NCI-H526 treated with DMSO at 0.1 percent for 48 hours (cell line): ENCODE measurements at regions not wholly inside any gene's neighbourhood (a gene's known extent, or its start where the extent isn't known, plus 50 kb on each side); places are given as distances from the start of the nearest gene placed in this dataset.
A peak's percentile ranks its signal among the peaks of the same experiment; 100 is the strongest.
"Not testable (repeated sequence)": the region's sequence is repeated elsewhere in the genome, so short reads cannot be mapped to it uniquely, and the experiment has no call there.

ENCODE experiments used
- DNase-seq: peaks from one replicate; lab custom pipeline; 2025; lab: John Stamatoyannopoulos, UW

DNA sequence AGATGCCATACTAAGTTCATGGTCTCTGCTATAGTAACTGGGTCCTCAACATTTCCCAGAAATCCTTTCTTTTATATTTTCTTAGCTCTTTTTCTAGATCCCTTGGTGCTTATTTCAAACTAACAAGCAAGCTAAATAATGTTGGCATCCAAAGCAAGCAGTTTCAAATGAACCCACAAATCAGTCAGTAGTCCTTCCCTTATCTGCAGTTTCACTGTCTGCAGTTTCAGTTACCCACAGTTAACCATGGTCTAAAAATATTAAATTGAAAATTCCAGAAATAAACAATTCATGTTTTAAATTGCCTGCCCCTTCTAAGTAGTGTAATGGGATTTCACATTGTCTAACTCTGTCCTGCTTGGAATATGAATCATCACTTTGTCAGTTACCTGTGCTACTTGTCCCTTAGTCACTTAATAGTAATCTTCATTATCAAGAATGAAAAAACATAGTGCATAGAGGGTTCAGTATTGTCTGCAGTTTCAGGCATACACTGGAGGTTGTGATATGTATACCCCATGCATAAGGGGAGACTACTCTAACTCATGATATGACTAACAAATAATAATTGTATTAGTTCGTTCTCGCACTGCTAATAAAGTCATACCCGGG is 633.7 kb downstream of the MECOM start:
- no peak for DNase-seq

DNA sequence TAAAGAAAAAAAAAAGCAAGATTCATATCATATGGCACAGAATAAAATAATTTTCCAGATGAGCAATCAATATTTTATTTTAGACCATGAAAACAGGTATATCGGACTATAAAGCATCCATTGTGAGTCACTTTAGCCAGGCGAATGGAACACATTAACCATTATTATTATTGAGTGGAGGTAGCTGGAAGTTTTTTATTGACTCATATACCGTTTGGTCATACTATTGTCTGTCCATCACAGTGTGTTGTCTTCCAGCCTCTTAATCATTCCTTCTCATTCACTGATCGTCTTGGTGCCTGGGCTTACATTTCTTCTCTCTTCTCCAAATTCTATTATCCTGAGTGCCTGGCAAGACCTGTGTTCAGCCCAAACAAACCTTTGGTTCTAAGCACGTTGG is 634.8 kb downstream of the MECOM start:
- no peak for DNase-seq

DNA sequence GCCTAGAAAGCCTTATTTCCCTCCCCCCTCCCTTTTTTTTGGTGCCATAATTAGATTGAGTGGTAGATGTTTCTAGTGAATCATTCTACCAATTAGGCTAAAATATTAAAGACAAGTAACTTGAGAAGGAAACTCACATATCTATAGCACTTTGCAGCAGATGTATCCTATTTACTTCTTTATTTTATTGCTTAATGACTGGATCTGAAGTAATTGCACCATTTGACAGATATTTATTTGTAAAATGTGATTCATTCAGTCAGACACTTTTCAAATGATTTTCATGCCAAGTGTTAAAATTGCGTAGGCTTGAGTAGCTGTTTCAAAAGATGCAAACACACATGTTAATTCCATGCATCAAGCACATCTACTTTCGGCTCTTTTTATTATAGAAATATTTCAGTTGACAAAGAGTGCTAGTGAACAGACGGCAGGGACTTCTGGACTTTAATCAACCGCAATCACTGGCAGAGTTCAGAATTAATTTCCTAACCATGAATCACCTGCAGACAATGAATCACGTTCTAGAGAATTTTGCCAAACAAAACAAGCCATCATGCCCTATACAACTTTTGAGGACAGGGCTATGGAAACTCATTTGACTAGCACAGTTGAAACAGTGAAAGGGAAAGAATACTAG is 636.8 kb downstream of the MECOM start:
- DNase-seq = no peak

DNA sequence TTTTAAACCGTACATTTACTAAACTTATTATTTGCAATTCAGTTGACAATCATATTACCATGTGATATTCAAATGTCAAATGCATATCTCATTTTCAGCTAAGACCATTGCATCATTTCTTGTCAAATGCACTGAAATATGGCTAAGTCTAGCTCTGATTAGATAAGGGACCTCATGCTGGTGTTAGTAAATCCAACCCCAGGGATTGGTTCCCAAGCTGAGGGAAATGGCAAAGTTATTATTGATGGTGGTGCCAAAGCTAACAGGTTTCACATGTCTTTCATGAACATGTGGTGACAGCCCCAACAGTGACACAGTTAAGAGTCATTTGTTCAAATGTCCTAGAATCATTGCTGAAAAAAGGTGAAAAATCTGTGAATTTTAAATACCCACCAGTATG is 641.1 kb downstream of the MECOM start:
- no peak for DNase-seq

DNA sequence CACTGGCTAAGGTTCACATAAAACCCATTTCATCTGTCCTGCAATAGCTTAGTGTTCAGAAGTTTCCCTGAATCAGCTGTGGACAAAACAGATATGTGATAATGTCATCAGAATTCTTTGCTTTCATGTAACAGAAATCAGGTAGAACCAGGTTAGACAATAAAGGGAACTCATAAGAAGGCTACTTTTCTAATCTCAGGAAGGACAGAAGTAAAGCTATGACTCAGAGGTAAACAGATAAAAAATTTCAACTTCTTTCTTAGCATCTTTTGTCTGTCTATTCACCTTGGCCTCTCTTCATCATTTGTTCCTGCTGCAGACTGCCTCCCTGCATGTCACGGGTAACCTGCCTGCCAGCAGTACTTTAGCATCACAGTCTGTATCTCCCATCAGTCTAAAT is 643.1 kb downstream of the MECOM start:
- DNase-seq = no peak

DNA sequence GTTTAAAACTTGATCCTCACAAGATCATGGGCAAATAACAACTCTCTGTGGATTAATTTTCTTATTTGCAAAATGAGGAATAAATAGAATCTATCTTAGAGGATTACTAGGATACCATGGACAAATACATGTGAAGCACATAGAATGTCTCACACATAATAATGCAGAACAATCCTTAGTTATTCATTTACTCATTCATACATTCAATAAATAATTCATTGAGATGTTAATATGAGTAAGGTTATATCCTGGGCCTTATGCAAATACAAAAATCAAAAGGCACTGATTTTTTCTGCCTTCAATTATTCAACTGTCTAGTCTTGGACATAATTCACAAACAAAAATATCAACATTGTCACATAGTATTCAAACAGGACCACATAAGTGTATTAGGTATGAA is 654.1 kb downstream of the MECOM start:
- no peak for DNase-seq

DNA sequence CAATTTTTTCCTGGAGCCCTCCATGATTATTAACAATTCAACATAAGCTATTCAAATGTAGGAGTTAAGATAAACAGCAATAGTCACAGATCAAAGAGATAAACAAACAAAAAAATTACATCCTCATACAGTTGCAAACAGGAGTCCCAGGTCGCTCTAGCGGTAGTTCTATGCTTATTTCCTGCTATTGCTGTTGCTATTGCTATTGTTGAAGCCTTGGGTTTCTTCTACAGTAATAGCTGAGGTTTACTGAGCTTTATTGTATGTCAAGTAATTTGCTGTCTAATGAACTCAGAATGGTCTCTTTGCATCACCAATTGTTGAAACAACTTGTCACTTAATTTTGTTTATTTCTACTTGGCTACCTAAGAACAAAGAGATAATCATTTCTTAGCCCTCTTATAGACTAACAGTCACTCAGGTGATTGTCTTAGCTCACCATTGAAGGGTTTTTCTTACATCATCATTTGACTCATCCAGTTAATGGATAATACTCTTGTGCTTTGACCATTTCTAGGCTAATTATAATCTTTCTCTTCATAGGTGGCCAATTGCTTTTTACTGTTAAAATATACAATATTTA is 654.6 kb downstream of the MECOM start:
- no peak for DNase-seq

DNA sequence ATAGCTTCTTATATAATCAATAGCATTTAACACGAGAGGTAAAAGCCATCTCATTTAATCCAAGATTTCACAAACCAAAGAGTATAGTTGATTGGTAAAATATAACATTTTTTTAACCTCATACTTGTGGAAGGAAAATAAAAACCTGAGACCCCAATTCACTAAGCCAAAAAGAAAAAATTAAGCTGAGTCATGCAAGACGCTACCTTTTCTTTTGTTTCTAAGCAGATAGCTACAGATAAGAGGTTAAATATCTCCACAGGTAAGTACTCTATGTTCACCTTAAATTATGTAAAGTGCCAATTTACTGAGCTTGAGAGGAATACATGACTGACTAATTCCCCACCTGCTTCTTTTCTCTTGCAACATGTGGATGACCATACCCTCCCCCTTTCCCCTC is 656.4 kb downstream of the MECOM start:
- no peak for DNase-seq

DNA sequence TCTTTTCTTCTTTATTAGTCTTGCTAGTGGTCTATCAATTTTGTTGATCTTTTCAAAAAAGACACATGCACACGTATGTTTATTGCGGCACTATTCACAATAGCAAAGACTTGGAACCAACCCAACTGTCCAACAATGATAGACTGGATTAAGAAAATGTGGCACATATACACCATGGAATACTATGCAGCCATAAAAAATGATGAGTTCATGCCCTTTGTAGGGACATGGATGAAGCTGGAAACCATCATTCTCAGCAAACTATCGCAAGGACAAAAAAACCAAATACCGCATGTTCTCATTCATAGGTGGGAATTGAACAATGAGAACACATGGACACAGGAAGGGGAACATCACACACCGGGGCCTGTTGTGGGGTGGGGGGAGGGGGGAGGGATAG is 657.1 kb downstream of the MECOM start:
- not testable (repeated sequence) for DNase-seq

DNA sequence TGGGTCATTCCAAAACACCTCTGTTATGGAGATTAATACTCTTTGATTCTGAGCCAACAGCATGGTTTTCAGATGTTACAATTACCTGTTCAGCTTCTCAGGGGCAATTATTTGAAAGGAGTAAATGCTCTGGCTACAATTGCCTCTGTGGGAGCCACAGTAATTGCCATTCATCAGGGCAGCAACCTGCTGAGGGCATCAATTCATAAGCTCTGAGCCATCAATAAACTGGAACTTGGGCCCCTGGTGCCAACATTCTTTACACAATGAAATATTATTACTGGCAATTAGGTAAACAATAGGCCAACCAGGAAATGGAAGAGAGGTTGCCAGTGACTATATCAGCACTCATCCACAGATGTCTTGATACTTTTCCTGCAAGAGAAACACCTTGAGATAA is 660.8 kb downstream of the MECOM start:
- no peak for DNase-seq

DNA sequence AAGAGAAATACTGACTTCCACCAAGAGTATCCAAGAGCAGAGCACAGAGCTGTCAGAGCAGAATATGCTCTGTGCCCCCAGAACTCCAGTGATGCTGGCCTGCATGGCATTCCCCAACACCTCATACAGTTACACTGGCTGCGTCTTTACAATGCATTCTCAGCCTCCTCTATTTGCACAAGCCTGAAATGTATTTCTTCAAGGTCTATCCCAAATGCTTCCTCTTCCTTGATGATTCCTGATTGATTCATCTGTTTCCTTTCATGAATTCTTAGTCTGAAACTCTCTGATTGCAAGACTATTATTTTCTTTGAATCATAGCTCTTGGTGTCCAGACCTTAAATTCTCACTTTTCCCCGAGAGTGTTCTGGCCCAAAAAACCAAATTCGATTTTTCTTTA is 664.7 kb downstream of the MECOM start:
- no peak for DNase-seq

DNA sequence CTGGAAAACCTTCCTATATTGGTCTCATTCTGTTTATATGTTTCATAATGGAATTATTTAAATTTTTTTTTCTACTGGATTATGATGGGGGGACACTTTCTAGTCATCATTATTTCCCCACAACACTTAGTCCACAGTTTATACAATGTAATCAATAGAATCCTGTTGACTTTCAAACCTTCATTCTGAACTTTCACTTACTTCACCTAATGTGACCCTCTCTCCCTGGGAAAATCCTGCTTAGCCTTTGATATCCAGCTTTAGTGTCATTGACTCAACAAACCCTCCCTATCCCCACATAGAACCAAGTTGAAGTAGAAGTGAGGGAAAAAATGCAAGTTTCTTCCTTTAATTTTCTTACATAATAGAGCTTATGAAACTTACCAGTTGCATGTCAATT is 666.0 kb downstream of the MECOM start:
- DNase-seq = no peak

DNA sequence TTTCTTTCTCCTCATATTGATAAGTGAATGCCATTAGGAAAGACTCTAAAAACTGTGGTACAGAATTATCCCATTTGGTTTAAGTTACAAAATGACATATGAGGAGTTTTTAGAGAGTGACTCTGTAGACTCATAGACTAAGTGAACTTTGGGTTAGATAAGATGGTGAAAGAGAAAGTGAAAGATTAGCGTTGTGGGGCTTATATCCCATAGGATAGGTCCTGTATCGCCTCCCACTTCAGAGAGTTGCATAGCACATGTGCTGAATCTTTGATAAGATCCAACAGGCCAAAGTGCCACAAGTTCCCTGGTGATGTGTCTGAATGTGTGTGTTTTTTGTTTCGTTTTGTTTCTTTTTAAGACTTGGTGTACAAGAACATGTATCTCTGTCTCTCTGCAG is 666.9 kb downstream of the MECOM start:
- DNase-seq = no peak

DNA sequence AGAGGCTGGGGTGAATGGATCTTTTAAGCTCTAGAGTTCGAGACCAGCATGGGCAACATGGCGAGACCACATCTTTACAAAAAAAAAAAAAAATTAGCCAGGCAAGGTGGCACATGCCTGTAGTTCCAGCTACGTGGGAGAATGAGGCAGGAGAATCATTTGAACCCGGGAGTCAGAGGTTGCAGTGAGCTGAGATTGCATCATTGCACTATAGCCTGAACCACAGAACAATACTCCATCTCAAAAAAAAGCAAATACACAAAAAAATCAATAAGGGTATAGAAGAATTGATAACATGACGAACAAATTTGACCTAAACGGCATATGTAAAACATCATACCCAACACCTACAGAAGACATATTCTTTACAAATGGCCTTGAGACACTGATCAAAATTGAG is 668.4 kb downstream of the MECOM start:
- no peak for DNase-seq

DNA sequence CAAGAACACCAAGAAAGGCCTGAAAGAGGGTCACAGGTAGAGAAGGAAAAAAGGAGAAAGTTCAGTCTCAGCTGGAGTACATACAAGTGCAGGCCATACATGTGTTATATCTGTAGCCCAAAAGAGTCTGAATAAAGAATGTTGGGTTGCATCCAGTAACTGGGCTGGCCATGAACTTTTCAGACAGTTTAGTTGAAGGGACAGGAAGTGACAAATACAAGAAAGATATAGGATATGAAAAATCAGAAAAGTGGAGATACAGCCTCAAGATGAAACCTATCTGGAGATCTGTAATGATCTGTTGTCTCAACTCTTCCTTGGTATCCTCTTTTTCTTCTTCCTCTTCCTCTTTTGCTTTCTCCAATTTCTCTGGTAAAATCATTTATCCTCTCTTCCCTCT is 671.7 kb downstream of the MECOM start:
- no peak for DNase-seq

DNA sequence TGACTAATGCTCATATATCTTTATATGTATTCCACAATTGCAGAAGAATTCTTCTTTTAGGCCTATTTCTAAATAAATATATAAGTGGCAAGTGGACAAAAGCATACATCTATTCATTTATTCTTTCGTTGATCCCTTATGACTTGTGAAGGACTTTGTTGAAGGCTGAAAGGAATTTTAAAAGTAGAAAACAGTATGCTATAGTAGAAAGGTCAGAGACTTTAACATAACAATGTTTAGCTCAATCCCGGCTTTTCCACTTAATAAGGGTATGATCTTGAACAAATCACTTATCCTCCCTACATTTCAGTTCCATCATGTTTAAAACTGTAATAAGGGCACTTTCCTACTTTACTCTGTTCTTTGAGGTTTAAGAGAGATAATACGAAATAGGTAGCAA is 672.9 kb downstream of the MECOM start:
- no peak for DNase-seq

DNA sequence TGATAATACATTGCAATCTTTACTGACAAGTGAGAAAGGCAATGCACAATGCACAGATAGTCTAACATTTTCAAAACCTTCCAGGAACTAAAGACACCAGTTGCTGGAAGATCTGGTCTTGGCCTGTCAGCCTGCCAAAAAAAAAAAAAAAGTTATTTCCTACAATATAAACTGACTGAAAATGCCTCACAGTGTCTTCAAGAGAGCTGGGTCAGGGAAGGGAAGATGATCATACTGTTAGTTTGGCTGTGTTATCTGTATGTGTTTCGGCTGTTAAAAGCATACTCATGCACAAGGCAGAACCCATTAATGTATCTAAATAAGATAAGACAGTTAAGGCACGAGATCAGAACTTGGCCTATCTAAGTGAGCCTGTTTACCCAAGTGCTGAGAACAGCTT is 673.4 kb downstream of the MECOM start:
- no peak for DNase-seq

DNA sequence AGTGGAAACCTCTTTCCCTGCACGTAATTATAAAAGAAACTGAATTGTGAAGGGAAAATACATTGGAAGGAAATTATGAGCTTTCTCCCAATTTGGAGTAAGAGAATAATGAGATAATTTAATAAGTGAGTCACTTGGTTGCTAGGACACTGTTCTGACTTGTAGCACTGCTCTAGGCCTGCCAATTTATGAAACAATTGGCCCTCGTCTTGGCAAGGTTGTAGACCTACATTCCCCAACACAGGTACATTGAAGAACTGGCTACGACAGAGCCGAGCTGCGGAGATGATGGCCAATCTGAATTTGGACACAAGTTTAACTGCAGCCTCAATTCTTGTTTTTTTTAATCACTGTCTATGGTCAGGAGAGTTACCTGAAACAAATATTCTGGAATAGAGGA is 674.1 kb downstream of the MECOM start:
- no peak for DNase-seq

DNA sequence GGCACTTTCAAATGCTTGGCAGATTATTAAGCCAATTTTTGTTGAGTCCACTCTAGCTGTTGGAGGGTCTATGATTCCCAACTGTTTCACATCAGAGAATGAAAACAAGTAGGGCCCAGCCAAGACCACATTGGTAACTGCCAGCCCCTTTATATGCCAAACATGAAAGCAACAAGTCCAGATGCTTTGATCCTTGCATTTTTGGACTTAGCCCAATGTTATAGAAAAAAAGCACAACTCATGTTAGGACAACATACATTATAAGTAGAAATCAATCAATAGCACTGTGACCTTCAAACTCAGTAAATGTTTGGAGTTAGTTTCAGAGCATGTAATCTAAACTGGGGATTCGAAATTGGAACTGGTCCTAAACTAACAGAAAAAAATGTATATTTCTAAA is 674.7 kb downstream of the MECOM start:
- DNase-seq = no peak

DNA sequence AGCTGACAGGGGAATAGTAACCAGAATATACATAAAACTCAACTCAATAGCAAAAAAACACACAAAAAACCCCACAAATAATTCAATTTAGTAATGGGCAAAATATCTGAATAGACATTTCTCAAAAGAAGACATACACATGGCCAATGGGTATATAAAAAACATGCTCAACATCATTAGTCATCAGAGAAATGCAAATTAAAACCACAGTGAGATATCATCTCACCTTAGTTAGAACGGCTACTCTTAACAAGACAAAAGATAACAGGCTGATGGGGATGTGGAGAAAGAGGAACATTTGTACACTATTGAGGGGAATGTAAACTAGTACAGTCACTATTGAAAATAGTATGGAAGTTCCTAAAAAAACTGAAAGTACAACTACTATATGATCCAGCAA is 678.6 kb downstream of the MECOM start:
- peak; percentile 62 for DNase-seq

DNA sequence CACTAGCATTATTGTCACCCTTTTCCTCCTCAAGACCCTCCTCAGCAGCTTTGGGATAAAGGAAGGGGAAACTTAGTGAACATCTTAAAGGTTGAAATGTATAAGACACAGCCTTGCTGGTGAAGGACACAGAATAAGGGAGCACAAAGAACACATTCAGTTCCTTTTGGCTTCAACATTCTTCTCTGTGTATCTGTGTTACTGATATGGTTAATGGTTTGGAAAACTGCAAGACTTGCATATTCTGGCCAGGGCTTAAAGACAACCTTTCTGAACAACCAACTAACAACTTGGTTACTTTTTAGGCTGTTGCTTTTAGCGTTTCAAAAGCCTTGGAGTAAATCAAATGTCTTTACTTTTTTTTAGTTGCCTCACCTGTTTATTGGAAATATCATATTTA is 680.5 kb downstream of the MECOM start:
- no peak for DNase-seq

DNA sequence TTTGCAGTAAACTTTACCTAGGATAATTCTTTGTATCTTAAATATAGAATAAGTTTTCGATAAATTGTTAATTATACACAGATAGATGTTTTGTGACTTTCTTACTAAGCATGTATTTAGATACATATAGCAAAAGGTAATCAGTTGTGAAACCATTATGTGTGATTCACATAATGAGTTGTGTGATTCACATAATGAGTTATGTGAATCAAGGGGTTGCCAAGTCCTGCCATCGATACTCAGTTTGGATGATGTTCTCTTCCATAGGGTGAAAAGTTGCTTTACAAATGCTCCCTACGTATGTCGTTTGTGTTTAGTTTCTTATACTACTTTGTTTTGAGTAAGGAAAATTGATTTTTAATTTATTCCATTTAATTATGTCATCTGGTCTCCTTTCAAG is 682.1 kb downstream of the MECOM start:
- no peak for DNase-seq

DNA sequence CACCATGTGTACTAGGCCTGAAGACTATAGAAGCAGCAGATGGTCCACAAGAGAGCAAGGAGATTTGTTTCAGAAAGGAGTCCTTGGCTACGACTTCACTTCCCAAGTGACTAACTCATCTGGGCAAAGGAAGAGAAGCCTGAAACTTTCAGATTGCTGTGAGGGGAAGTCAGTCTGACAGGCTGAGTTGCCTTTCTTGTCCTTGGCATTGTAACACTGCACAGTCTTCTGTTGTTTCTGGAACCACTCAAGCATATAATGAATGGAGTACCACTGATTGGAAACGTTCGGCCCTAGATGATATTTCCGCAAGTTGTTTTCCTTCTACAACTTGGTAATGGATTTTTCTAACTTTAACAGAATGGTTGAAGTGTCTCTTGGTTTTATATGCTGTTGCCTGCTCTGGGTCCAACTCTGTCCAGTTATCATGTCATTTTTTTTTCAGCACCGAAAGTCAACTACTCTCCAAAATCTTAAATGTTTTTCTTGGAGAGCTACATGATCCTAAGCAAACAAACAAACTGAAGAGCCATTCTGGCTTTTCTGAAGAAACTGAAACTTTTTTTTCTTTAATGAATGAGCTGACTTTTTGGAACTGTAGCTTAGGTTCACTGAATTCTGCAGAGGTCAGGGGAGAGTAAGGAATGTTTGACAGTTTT is 685.7 kb downstream of the MECOM start:
- no peak for DNase-seq

DNA sequence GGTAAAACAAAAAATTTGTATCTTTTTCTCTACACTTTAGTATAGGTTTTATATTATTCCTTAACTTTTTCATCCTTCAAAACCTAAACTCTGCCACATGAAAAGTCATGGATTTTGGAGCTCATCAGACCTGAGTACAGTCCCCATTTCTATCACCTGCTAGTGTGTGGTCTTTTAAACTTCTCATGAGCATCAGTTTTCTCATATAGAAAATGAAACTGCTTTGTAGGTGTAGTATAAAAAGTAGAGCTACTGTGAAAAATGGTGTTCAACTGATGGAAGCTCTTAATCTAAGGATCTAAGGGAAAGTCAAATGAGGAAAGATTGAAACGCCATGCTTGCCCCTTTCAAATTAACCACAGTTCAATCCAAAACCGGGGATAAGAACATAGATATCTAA is 686.5 kb downstream of the MECOM start:
- no peak for DNase-seq
